Fibroblast of mammary gland (primary cell): ENCODE measurements at regions not wholly inside any gene's neighbourhood (a gene's known extent, or its start where the extent isn't known, plus 50 kb on each side); places are given as distances from the start of the nearest gene placed in this dataset.

Source experiments
- DNase-seq: peaks from one replicate; pipeline ENCODE4 v3.0.0-alpha.2; 2010; ENCODE audit warnings: low read depth
- H3K4me3 ChIP-seq: 2 replicates; pipeline ENCODE4 v1.5.1; 2011; ENCODE audit warnings: low read depth, mild to moderate bottlenecking, low read length, moderate library complexity; ENCODE audit not compliant: control insufficient read depth
- TF ChIP-seq, protein P1 (sequence below): conservative IDR thresholded peaks from 2 replicates; pipeline ENCODE4 v1.5.1; 2011; ENCODE audit warnings: low read depth, low read length, inconsistent platforms; ENCODE audit not compliant: control insufficient read depth, insufficient read depth

DNA sequence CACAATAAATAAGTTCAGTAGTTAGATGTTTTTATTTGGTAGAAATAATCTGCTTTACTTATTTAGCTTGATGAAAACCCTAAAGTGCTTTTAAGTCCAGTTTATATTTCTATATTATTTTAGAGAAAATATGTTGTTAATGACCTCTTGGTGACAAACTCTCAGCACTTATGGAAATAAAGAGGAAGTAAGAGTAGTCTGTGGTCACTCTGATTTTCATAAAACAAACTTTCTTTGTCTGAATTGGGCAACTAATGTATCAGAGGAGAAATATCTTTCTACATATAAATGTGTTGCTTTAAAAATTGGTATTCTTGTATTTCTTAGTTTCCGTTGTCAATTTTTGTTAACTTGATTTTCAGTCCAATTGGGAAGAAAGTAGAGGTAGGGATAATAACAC, 878.9 kb upstream of the SEL1L start:
- no peak for DNase-seq
- TF ChIP-seq, protein P1, sequence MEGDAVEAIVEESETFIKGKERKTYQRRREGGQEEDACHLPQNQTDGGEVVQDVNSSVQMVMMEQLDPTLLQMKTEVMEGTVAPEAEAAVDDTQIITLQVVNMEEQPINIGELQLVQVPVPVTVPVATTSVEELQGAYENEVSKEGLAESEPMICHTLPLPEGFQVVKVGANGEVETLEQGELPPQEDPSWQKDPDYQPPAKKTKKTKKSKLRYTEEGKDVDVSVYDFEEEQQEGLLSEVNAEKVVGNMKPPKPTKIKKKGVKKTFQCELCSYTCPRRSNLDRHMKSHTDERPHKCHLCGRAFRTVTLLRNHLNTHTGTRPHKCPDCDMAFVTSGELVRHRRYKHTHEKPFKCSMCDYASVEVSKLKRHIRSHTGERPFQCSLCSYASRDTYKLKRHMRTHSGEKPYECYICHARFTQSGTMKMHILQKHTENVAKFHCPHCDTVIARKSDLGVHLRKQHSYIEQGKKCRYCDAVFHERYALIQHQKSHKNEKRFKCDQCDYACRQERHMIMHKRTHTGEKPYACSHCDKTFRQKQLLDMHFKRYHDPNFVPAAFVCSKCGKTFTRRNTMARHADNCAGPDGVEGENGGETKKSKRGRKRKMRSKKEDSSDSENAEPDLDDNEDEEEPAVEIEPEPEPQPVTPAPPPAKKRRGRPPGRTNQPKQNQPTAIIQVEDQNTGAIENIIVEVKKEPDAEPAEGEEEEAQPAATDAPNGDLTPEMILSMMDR: no peak
- no peak overlapping the region for H3K4me3 ChIP-seq

DNA sequence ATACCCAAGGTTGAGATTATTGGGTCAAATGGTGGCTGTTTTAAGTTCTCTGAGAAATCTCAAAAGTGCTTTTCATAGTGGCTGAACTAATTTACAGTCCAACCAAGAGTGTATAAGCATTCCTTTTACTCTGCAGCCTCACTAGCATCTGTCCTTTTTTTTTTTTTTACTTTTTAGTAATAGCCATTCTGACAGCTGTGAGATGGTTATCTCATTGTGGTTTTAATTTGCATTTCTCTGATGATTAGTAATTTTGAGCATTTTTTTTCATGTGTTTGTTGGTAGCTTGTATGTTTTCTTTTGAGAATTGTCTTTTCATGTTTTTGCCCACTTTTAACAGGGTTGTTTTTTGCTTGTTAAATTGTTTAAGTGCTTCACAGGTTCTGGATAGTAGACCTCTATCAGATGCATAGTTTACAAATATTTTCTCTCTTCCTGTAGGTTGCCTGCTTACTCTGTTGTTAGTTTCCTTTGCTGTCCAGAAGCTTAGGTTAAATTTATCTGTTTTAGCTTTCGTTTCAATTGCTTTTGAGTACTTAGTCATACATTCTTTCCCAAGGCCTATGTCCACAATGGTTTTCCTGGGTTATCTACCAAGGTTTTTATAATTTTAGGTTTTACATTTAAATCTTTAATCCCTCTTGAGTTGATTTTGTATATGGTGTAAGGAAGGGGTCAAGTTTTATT, 881.3 kb upstream of the SEL1L start:
- no peak for DNase-seq
- TF ChIP-seq, protein P1: no peak
- H3K4me3 ChIP-seq: no peak overlapping the region

DNA sequence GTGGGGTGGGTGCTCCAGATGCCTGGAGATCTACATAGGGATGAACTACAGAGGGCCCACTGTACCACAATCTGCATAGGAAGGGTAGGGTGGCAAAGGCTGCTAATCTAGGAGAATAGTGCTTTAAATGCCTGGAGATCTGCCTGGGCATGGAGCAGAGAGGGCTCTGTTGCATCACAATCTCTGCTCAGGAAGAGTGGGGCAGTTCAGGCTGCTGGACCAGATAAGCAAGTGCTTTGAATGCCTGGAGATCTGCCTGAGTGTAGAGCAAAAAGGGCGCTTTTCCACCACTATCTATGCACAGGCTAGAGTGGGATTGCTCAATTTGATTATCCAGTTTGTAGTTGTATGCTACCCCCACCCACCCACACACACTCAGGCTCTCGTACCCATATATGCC, 886.3 kb upstream of the SEL1L start:
- TF ChIP-seq, protein P1: no peak
- no peak for DNase-seq

DNA sequence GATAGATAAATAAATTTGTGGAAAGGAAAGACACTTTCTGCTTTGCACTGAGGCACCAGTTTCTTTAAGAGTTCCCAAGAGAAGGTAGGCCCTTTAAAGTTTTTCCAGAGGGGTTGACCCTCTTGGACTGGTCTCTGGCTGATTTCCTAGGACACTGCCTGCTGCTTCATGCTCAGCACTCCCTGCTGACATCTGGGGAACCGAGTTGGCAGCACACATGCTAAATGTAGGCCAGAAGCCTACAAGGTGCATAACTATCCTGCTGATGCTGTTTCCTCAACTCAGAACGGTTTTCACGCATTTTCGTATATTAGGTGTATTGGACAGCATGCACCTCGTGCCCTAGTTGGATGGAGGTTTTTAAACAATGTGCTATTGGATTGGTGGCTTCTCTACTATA, 887.2 kb upstream of the SEL1L start:
- no peak overlapping the region for H3K4me3 ChIP-seq
- TF ChIP-seq, protein P1: no peak

More for the DNA sequence above, 886.3 kb upstream of the SEL1L start:
- no peak overlapping the region for H3K4me3 ChIP-seq

DNA sequence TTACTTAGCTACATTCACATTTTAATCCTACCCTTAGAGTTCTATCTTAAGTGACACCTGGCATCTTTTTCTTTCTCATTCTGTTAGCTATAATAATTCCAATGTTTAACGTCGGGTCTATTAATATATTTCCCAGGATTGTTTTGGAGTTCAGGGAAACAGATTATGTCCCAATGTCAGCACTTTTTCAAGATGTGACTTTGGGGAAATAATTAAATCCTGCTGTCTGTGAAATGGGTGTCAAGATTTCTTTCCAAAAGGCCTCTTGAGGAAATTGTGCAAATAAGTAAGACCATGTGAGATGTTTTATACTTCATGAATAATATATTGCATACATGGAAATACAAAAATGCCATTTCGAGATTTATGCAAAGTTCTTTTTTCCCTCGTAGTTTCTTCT, 887.6 kb upstream of the SEL1L start:
- DNase-seq: no peak
- H3K4me3 ChIP-seq: no peak overlapping the region
- TF ChIP-seq, protein P1: no peak

More for the DNA sequence above, 887.2 kb upstream of the SEL1L start:
- DNase-seq: no peak

DNA sequence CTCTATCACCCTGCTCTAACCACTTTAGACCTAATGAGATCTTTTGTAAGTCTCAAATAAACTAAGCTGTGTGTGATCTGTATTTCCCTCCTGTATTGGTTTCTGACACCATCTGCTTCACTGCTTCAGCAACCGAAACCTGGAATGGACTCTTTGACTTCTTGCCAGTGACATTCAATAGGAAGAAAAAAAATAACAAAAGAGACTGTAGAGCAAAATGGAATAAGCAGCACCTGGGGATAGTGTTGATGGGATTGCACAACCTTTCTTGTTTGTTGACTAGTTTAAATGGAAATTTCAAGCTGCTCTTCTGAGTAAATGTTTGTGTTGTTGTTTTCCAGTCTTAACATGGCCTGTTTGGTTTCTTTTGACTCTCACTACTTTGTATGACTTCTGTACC, 888.6 kb upstream of the SEL1L start:
- H3K4me3 ChIP-seq: no peak overlapping the region
- TF ChIP-seq, protein P1: no peak
- no peak for DNase-seq
